HG02798 (cell line): ENCODE measurements at regions not wholly inside any gene's neighbourhood (a gene's known extent, or its start where the extent isn't known, plus 50 kb on each side); places are given as distances from the start of the nearest gene placed in this dataset.
"Not testable (repeated sequence)": the region's sequence is repeated elsewhere in the genome, so short reads cannot be mapped to it uniquely, and the experiment has no call there.

Experiments
- ATAC-seq: cut with Tn5 transposase; IDR thresholded peaks from one replicate; pipeline ENCODE4 v1.9.1; 2021; ENCODE audit warnings: mild to moderate bottlenecking; ENCODE audit not compliant: unreplicated experiment, poor library complexity

DNA sequence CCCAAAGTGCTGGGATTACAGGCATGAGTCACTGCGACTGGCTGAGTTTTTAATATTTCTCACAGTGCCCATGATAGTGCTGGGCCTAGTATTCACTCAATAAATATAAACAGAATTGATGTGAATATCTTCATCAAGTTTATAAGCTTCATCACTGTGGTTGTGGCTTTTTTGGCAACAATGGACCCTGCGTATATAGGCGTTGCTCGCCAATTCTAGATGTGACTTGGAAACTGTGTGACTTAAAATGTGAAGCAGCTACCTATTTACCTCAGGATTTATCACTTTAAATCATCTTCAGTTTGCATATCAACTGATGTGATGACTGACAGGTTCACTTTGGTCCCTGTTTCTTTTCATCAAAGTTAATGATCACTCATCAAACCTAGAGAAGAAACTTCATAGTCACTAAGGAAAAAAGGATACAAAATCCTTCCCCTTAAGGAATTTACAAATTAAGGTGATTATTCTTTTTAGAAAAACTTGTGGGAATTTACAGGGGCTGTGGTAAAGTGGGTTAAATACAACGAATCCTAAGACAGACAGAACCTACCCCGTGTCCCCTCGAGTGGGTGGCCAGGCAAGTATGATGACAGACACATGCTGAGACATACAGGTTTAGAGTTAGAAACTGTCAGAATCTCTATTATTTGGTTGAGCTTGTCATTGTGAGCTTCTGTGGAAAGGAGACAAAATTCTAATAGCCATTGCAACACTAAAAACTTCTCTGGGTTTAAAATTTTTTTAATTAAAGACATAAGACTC, 101.3 kb downstream of the AKAP11 start:
- ATAC-seq = no peak

- ATAC-seq = no peak
These were observed 103.7 kb downstream of the AKAP11 start for GRCh38 chr13:42375663-42376062.

DNA sequence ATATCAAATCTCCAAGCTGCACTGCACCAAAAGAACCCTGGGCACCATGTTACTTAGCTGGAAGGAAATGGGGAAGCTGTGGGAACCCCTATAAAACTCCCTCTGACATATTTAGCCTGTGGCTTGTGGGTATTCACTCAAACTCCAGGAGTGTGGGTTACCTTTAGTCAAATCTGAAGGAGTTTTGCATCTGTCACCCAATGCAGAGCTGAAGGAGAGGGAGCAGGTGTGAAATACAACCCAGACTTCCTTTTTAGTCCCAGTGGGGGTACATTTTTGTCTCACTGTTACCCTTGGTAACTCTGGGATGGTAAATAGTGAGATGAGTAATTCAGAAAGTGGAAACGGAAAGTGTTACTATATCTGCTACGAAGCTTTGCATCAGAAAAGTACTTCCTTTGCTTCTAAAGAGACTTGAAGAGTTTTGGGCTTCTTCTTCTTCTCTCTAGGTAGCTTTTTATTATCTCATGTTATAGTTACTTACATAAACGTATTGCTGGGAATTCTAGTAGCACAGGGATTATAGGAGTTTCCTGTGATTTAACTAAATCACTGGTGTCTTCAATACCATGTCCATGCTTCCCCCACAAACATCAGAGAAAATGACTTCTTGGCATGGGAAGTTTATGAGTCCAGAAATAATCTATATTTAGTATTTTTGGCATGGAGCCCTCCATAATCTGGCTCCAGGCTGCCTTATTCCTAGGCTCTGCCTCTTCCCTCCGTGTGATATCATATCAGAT, 105.9 kb downstream of the AKAP11 start:
- peak; percentile 85 for ATAC-seq

DNA sequence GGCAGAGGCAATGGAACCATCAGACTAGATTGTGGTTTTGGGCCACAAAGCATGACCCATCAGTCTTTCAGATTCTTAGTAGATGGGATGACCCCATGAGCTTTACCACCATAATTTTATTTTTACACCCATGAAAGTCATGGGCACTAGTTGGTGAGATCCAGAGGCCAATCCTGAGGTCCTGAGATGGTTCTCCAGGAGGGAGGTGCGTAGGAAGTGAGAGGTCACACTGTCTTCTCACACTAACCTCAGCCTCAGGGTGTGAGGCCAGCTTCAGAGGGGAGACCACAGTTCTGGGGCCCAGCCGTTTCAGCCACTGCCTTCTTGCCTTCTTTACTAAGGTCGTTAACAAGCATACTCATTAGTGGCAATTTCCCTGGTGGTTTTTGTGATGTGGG, 106.4 kb downstream of the AKAP11 start:
- peak; percentile 25 for ATAC-seq

- ATAC-seq = no peak
These were observed 107.3 kb downstream of the AKAP11 start for GRCh38 chr13:42379241-42379640.

DNA sequence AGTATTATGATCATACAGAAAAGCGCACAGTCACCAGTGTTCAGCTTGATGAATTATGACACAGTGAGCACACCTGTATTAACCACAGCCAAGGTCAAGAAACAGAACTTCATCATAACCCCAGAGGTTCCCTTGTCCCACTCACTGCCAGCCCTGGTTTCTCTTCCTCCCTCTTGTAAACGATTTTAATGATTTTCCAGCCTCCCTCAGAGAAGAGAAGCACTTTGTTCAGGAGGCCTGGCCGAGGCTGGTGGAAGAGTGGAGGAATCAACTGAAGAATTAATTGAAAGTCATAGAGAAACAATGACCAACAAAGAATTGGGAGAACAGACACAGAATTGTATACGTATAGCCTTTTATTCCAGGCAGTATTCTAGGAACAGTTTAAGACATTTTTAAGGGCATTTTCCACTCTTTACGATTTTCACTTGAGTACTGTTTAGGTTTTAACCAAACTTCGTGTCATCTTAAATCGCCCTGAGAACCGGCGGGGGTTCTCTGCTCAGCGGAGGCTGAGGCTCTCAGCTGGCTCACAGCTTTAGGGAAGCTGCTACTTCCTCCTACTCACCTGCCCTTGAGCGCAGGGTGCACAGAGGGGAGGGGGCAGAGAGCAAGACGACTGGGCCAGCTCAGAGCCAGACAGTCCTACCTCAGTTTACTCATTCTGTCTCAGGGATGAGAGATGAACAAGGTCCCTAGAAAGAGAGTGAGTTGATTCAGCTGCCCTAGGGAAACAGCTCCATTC, 108.6 kb downstream of the AKAP11 start:
- peak; percentile 60 for ATAC-seq

GRCh38 chr13:42381165-42381425, 109.1 kb downstream of the AKAP11 start:
- no peak for ATAC-seq

DNA sequence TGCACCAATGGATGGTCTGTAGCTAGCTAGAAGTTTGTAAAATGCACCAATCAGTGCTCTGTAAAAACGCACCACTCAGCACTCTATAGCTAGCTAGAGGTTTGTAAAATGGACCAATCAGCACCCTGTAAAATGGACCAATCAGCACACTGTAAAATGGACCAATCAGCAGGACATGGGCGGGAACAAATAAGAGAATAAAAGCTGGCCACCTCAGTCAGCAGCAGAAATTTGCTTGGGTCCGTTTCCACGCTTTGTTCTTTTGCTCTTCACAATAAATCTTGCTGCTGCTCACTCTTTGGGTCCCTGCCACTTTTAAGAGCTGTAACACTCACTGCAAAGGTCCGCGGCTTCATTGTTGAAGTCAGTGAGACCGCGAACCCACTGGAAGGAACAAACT, 109.5 kb downstream of the AKAP11 start:
- not testable (repeated sequence) for ATAC-seq

DNA sequence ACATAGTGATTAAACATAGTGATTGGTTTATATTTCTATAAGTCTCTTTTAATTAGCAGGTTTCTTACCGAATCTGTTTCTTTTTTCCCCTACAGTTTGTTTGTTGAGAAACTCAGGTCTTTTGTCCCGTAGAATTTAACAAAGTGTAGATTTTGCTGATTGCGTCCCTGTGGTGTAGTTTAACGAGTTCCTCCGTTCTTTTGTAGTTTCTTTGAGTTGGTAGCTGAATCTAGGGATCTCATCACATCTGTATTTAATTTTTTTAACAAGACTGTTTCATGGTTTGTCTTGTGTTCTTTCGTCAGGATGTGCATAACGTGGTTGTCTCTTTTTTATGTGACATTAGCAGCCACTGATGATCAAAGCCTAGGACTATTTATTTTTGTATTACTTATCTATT, 111.1 kb downstream of the AKAP11 start:
- ATAC-seq = no peak

DNA sequence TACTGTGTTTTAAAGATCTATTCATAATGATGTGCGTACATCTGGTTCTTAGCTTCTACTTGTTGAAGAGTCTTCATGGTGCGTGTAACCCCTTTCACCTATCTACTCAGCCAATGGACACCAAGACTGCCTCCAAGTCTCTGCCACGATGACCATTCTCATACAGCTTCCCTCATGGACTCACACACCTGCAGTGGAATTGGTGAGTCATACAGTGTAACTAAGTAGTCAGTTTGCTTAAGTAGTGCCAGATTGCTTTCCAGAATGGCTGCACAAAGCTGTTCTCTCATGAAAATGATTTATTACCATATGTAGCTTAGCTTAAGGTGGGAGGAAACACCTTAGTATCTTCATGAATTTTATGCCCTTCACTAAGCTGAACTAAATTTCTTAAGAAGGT, 112.3 kb downstream of the AKAP11 start:
- no peak for ATAC-seq

- ATAC-seq = no peak
These were observed 116.4 kb downstream of the AKAP11 start for GRCh38 chr13:42388326-42388725.

DNA sequence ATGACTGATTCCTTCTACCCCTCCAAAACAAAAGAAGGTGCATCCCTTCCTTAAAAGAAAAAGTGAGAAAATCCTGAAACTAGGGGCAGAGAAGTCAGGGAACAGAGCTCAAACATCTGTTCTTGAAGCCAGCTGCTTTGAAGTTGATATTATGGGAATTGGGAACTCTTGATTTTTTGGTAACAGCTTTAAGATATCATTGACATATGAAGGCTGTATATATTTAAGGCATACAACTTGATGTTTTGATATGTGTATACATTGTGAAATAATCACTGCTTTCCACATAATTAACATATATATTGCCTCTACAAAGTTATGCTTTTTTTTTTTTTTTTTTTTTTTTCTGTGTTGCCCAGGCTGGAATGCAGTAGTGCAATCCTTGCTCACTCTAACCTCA, 117.1 kb downstream of the AKAP11 start:
- no peak for ATAC-seq

DNA sequence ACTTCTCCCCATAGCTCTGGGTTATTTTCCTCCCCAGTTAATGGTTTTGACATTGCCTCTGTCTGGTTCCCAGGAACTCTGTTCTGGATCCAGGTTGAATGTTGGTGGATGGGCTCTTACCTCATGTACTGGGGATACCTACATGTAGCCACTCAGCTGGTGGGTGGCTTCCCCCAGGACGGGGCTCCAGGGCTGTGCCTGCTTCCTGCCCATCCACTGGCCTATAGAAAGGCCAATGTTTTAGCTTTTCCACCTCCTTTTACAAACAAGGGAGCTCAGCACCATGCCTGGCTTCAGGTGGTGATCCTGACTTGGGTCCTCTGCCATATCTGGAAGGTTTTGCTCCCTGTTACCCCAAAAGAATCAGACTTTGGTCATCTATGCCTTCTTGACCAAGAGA, 120.2 kb downstream of the AKAP11 start:
- ATAC-seq = no peak

DNA sequence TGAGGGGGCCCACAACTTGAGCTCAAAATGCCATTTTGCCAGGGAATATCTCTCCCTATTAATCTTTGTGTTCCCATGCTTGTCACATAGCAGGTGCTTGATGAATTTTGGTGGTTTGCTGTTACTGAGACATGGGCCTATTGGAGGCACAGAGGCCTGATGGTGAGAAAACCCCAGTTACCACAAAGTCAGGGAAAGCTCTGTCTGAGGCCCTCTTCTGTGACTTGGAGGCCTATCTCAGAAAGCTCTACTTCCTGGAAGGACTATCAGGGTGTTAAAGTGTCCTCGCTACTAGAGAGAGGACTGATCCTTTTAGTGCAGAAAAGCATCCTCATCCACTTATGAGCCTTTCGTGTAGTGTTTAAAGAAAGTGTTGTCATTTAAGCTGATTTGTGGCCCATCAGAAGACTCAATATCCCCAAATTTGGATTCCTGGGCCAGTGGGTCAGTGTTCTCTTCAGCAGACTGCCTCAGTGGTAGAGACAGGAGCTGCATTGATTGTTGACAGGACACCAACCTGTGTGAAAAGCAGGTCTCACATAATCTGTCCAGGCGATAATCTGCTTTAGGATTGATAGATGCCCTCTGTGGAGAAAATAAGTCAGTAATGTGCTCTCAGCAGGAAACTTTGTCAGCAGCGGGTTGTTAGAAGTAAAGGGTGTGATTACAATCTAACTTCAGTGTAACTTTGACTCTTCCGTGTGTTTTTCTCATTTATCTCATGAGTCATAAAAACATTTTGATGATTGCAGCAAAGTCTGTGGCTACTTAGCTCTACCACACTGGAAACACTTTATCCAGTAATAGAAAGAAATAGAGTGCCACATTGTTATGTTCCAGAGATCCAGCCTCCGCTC, 121.0 kb downstream of the AKAP11 start:
- ATAC-seq = peak; percentile 43

DNA sequence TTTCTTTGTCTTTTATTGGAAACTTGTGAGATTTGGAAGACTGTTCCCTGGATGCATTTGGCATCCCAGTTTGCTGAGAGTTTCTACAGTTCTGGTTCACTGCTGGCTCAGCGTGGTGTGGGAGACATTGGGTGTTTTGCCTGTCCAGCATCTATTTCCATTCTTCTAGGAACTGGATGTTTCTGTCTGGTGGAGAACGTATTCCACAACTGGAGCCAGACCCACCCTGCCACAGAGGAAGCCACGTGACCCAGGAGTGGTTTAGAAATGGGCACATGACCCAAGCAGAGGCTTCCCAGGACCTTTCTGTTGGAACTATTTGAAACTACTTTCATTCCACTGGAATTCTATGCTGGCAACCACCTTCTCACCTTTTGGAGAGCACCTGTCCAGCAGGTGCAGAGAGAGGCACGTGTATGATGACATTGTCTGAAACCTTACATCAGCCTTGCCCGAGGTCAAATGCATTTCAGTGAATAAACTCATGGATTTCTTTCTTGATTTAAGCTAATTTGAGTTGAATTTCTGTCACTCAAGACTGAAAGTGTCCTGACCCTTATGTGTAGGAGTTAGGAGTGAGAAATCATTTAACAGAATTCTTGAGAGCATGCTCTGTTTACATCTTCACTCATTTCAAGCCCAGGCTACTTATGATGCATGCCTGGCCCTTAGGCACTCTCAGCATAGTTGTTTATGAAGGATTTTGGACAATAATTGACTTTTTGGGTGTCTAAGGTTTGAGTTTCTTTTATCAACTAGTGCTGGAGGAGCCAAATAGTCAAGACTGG, 121.8 kb downstream of the AKAP11 start:
- ATAC-seq = no peak

- no peak for ATAC-seq
These were observed 122.4 kb downstream of the AKAP11 start for GRCh38 chr13:42394361-42394708.

- no peak for ATAC-seq
These were observed 122.7 kb downstream of the AKAP11 start for GRCh38 chr13:42394711-42395085.

DNA sequence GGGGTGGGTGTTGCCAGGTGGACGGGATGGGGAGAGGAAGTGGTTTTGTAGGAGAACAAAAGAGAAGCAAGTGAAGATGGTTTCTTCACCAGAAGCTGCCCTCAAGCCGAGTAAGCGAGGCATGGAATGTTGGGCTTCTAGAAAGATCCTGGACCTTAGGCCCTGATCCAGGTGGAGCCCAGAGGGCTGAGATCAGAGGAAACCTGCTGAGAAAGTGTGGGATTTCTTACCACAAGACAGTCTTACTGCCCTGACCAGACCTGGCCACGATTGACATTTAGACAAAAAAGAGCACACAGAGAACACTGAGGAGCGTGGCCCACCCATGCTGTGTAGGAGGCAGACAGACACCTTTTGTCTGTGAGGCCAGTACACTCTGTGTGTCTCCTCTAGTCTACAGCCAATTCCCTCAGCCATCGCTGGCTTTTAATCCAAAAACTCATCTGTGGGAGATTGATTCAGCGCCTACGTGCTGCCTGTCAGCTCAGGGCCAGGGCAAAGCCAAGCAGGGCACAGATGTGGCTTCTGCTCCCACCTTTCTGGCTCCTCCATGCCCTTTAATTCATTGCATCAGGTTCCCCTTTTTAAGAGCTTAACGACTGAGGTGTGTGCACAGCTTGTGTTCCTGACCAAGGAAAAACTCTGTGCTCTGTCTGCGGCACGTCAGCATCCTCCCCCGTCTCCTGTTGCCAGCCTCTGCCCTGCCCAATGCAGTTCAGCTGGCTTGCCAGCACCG, 123.3 kb downstream of the AKAP11 start:
- ATAC-seq = no peak

- no peak for ATAC-seq
These were observed 124.5 kb downstream of the AKAP11 start for GRCh38 chr13:42396501-42396900.
